IMR-90 (cell line): ENCODE measurements at regions not wholly inside any gene's neighbourhood (a gene's known extent, or its start where the extent isn't known, plus 50 kb on each side); places are given as distances from the start of the nearest gene placed in this dataset.

Experiments used
- CEBPB ChIP-seq: IDR thresholded peaks from 2 replicates; pipeline ENCODE4 v1.6.1; 2012; ENCODE audit warnings: low read depth, low read length, improper control_type of control experiment
- FOS ChIP-seq: fragments of 150-350 bp; IDR thresholded peaks from 2 replicates; pipeline ENCODE4 v1.6.1; 2016; ENCODE audit warnings: low read depth, low read length
- MAFK ChIP-seq: IDR thresholded peaks from 2 replicates; pipeline ENCODE4 v1.6.1; 2012; ENCODE audit warnings: low read depth, low read length, improper control_type of control experiment
- MAZ ChIP-seq: IDR thresholded peaks from 2 replicates; pipeline ENCODE4 v1.6.1; 2012; ENCODE audit warnings: low read depth, mild to moderate bottlenecking, low read length, improper control_type of control experiment, moderate library complexity, borderline replicate concordance
- POLR2A ChIP-seq: IDR thresholded peaks from 2 replicates; pipeline ENCODE4 v1.6.1; 2012; ENCODE audit warnings: mild to moderate bottlenecking, low read depth, low read length
- RAD21 ChIP-seq: IDR thresholded peaks from 2 replicates; pipeline ENCODE4 v1.6.1; 2012; ENCODE audit warnings: low read length, improper control_type of control experiment
- RFX5 ChIP-seq: IDR thresholded peaks from 2 replicates; pipeline ENCODE4 v1.8.0; 2012; ENCODE audit warnings: low read depth, mild to moderate bottlenecking, low read length, moderate library complexity
- TF ChIP-seq, protein P1 (sequence below): conservative IDR thresholded peaks from 2 replicates; pipeline ENCODE4 v1.5.1; 2012; ENCODE audit warnings: mild to moderate bottlenecking, low read depth, low read length, improper control_type of control experiment
- TF ChIP-seq, protein P2 (sequence below): fragments of 150-350 bp; IDR thresholded peaks from 2 replicates; pipeline ENCODE4 v1.6.1; 2017; ENCODE audit warnings: mild to moderate bottlenecking, antibody characterized with exemption, low read length, low read depth

GRCh38 chr1:22196041-22196440 is 53.1 kb upstream of the WNT4 start:
- TF ChIP-seq CEBPB (no peak), RAD21 (no peak), RFX5 (no peak), POLR2A (no peak), FOS (no peak), MAZ (no peak), MAFK (no peak)
- TF ChIP-seq, protein P1, sequence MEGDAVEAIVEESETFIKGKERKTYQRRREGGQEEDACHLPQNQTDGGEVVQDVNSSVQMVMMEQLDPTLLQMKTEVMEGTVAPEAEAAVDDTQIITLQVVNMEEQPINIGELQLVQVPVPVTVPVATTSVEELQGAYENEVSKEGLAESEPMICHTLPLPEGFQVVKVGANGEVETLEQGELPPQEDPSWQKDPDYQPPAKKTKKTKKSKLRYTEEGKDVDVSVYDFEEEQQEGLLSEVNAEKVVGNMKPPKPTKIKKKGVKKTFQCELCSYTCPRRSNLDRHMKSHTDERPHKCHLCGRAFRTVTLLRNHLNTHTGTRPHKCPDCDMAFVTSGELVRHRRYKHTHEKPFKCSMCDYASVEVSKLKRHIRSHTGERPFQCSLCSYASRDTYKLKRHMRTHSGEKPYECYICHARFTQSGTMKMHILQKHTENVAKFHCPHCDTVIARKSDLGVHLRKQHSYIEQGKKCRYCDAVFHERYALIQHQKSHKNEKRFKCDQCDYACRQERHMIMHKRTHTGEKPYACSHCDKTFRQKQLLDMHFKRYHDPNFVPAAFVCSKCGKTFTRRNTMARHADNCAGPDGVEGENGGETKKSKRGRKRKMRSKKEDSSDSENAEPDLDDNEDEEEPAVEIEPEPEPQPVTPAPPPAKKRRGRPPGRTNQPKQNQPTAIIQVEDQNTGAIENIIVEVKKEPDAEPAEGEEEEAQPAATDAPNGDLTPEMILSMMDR, result no peak
- TF ChIP-seq, protein P2, sequence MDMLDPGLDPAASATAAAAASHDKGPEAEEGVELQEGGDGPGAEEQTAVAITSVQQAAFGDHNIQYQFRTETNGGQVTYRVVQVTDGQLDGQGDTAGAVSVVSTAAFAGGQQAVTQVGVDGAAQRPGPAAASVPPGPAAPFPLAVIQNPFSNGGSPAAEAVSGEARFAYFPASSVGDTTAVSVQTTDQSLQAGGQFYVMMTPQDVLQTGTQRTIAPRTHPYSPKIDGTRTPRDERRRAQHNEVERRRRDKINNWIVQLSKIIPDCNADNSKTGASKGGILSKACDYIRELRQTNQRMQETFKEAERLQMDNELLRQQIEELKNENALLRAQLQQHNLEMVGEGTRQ, result no peak
